Loucy (cell line): ENCODE measurements at regions not wholly inside any gene's neighbourhood (a gene's known extent, or its start where the extent isn't known, plus 50 kb on each side); places are given as distances from the start of the nearest gene placed in this dataset.
A peak's percentile ranks its signal among the peaks of the same experiment; 100 is the strongest.

Experiments
- H2AFZ ChIP-seq: fragments of 200-600 bp; sonication (generic); 2 replicates; pipeline ENCODE4 v1.6.0; 2016; ENCODE audit warnings: antibody characterized with exemption, mild to moderate bottlenecking, low read length, moderate library complexity
- H3F3A ChIP-seq: fragments of 200-600 bp; 2 replicates; pipeline ENCODE4 v1.6.0; 2016; ENCODE audit warnings: antibody characterized with exemption, low read depth, mild to moderate bottlenecking
- H3K27me3 ChIP-seq: fragments of 200-600 bp; sonication (generic); 2 replicates; pipeline ENCODE4 v1.6.1; 2014; ENCODE audit warnings: low read length, mild to moderate bottlenecking; ENCODE audit not compliant: insufficient read depth, poor library complexity, severe bottlenecking
- H3K36me3 ChIP-seq: fragments of 200-600 bp; sonication (generic); 2 replicates; pipeline ENCODE4 v1.6.1; 2016; ENCODE audit warnings: low read length; ENCODE audit not compliant: insufficient read depth
- H3K4me1 ChIP-seq: fragments of 200-600 bp; sonication (generic); 2 replicates; pipeline ENCODE4 v1.5.1; 2014; ENCODE audit warnings: low read length, mild to moderate bottlenecking; ENCODE audit not compliant: insufficient read depth, poor library complexity, severe bottlenecking
- H3K4me2 ChIP-seq: fragments of 200-600 bp; sonication (generic); 2 replicates; pipeline ENCODE4 v1.6.0; 2014; ENCODE audit warnings: antibody characterized with exemption, low read length, low read depth, mild to moderate bottlenecking; ENCODE audit not compliant: poor library complexity, severe bottlenecking
- H3K4me3 ChIP-seq: fragments of 200-600 bp; sonication (generic); 2 replicates; pipeline ENCODE4 v1.5.1; 2014; ENCODE audit warnings: low read length, mild to moderate bottlenecking, mixed read lengths; ENCODE audit not compliant: poor library complexity, severe bottlenecking
- H3K79me2 ChIP-seq: fragments of 200-600 bp; sonication (generic); 2 replicates; pipeline ENCODE4 v1.6.1; 2014; ENCODE audit warnings: low read length; ENCODE audit not compliant: insufficient read depth
- H3K9ac ChIP-seq: fragments of 200-600 bp; sonication (generic); 2 replicates; pipeline ENCODE4 v1.6.0; 2014; ENCODE audit warnings: mild to moderate bottlenecking, low read depth, low read length, moderate library complexity; ENCODE audit not compliant: poor library complexity, severe bottlenecking
- H3K9me2 ChIP-seq: fragments of 200-600 bp; sonication (generic); replicated peaks from 2 replicates; pipeline ENCODE4 v1.6.1; 2016; ENCODE audit warnings: low read depth, low read length, mixed read lengths
- H3K9me3 ChIP-seq: fragments of 200-600 bp; sonication (generic); 2 replicates; pipeline ENCODE4 v1.6.1; 2014; ENCODE audit warnings: mild to moderate bottlenecking, antibody characterized with exemption, low read length, low read depth; ENCODE audit not compliant: insufficient read depth
- H4K20me1 ChIP-seq: fragments of 200-600 bp; sonication (generic); 2 replicates; pipeline ENCODE4 v1.6.0; 2014; ENCODE audit warnings: antibody characterized with exemption, low read length, mild to moderate bottlenecking; ENCODE audit not compliant: insufficient read depth, poor library complexity, severe bottlenecking
- CTCF ChIP-seq: fragments of 200-600 bp; sonication (generic); conservative IDR thresholded peaks from 2 replicates; pipeline ENCODE4 v1.5.1; 2014; ENCODE audit warnings: mild to moderate bottlenecking, antibody characterized with exemption, low read length
- EZH2phosphoT487 ChIP-seq: fragments of 200-600 bp; IDR thresholded peaks from 2 replicates; pipeline ENCODE4 v1.6.1; 2018; ENCODE audit warnings: antibody characterized with exemption, mild to moderate bottlenecking, moderate library complexity, borderline replicate concordance

GRCh38 chr6:144607998-144608735 lies 323.0 kb downstream of the UTRN start:
- H3K9ac ChIP-seq = no peak overlapping the region

GRCh38 chr6:144612811-144613210 lies 327.7 kb downstream of the UTRN start:
- H3K27me3 ChIP-seq = no peaks in the 10 kb centered on the region
- no peaks in the 10 kb centered on the region for H3K9me2 ChIP-seq
- no peaks in the 10 kb centered on the region for H3F3A ChIP-seq
- no peak overlapping the region for H2AFZ ChIP-seq
- H3K4me3 ChIP-seq = no peak overlapping the region
- H3K9ac ChIP-seq = no peak overlapping the region
- no peaks in the 10 kb centered on the region; the same call in 1 of the 2 replicates for H3K36me3 ChIP-seq
- H3K9me3 ChIP-seq = no peaks in the 10 kb centered on the region
- H3K4me1 ChIP-seq = peaks cover 14% of the 10 kb centered on the region
- H3K79me2 ChIP-seq = no peaks in the 10 kb centered on the region
- no peaks in the 10 kb centered on the region for H4K20me1 ChIP-seq
- TF ChIP-seq EZH2phosphoT487 (no peak), CTCF (no peak)
- no peak overlapping the region for H3K4me2 ChIP-seq

More at GRCh38 chr6:144607998-144608735, 323.0 kb downstream of the UTRN start:
- H3K79me2 ChIP-seq = no peaks in the 10 kb centered on the region
- H3K9me2 ChIP-seq = no peaks in the 10 kb centered on the region
- no peaks in the 10 kb centered on the region for H3F3A ChIP-seq
- no peak for TF ChIP-seq CTCF
- no peak for TF ChIP-seq EZH2phosphoT487
- H3K4me2 ChIP-seq = peak overlapping the region; percentile 9
- H3K36me3 ChIP-seq = peaks cover 7% of the 10 kb centered on the region; the same call in 1 of the 2 replicates
- no peaks in the 10 kb centered on the region for H4K20me1 ChIP-seq
- no peaks in the 10 kb centered on the region for H3K9me3 ChIP-seq
- H3K4me3 ChIP-seq = no peak overlapping the region
- H2AFZ ChIP-seq = no peak overlapping the region
- no peaks in the 10 kb centered on the region for H3K27me3 ChIP-seq
- H3K4me1 ChIP-seq = peaks cover 12% of the 10 kb centered on the region

GRCh38 chr6:144613859-144614258 lies 328.7 kb downstream of the UTRN start:
- Histone ChIP-seq H3K4me3 (no peak overlapping the region), H3K79me2 (no peaks in the 10 kb centered on the region), H3K9ac (no peak overlapping the region), H3K27me3 (no peaks in the 10 kb centered on the region), H3K36me3 (no peaks in the 10 kb centered on the region), H3K9me2 (no peaks in the 10 kb centered on the region), H3K4me2 (no peak overlapping the region), H3F3A (no peaks in the 10 kb centered on the region), H2AFZ (no peak overlapping the region), H3K9me3 (no peaks in the 10 kb centered on the region), H3K4me1 (peaks cover 5% of the 10 kb centered on the region), H4K20me1 (no peaks in the 10 kb centered on the region)
- TF ChIP-seq CTCF = no peak
- TF ChIP-seq EZH2phosphoT487 = no peak
